Panc1 (cell line): ENCODE measurements at regions not wholly inside any gene's neighbourhood (a gene's known extent, or its start where the extent isn't known, plus 50 kb on each side); places are given as distances from the start of the nearest gene placed in this dataset.

Source experiments
- SIN3A ChIP-seq: IDR thresholded peaks from 2 replicates; pipeline ENCODE4 v1.6.1; 2012; ENCODE audit warnings: low read depth, mild to moderate bottlenecking, low read length, moderate library complexity, borderline replicate concordance; ENCODE audit not compliant: insufficient read depth
- TF ChIP-seq, protein P1 (sequence below): fragments of 450-650 bp; IDR thresholded peaks from 2 replicates; pipeline ENCODE4 v1.5.1; 2017; ENCODE audit warnings: mild to moderate bottlenecking

DNA sequence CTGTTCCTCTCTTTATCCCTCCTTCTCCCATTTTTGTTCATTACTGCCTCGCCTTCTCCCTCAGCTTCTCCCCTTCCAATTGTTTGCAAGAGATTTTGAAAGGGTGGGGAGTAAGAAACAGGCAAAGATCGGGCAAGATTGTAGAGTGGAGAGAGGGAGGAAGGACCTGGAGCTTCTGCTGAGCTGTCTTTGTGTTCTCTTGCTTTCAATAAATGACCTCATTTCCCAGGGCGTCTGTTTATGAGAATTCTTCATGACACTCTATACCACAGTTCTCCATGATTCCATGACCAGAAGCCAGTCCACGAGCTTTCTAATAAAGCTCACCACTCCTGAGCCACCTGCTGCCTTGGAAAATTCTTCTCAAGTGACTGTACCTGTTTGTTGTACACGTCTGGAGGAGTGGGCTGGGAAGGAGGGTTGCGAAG is 50.0 kb upstream of the PLEKHG1 start:
- TF ChIP-seq, protein P1, sequence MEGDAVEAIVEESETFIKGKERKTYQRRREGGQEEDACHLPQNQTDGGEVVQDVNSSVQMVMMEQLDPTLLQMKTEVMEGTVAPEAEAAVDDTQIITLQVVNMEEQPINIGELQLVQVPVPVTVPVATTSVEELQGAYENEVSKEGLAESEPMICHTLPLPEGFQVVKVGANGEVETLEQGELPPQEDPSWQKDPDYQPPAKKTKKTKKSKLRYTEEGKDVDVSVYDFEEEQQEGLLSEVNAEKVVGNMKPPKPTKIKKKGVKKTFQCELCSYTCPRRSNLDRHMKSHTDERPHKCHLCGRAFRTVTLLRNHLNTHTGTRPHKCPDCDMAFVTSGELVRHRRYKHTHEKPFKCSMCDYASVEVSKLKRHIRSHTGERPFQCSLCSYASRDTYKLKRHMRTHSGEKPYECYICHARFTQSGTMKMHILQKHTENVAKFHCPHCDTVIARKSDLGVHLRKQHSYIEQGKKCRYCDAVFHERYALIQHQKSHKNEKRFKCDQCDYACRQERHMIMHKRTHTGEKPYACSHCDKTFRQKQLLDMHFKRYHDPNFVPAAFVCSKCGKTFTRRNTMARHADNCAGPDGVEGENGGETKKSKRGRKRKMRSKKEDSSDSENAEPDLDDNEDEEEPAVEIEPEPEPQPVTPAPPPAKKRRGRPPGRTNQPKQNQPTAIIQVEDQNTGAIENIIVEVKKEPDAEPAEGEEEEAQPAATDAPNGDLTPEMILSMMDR: no peak
- TF ChIP-seq SIN3A: no peak
